Activated CD8-positive, alpha-beta T cell treated with anti-CD3 and anti-CD28 coated beads for 36 hours (primary cell): ENCODE measurements at regions not wholly inside any gene's neighbourhood (a gene's known extent, or its start where the extent isn't known, plus 50 kb on each side); places are given as distances from the start of the nearest gene placed in this dataset.

Experiments used
- ATAC-seq: fragments of 200-7000 bp; cut with Tn5 transposase; one replicate; pipeline ENCODE4 v1.10.0; 2021; ENCODE audit warnings: mild to moderate bottlenecking, moderate library complexity
- CTCF ChIA-PET: fragments of 350-600 bp; sonication (Branson Sonifier 250); formaldehyde crosslinking; loops from one replicate; lab custom pipeline; 2021; ENCODE audit warnings: antibody characterized with exemption; lab: Charles Lee
- POLR2A ChIA-PET: fragments of 350-600 bp; sonication (Branson Sonifier 250); formaldehyde crosslinking; loops from one replicate; lab custom pipeline; 2021; ENCODE audit warnings: antibody characterized with exemption; lab: Charles Lee
- DNase-seq: peaks from one replicate; pipeline ENCODE4 v3.0.0-alpha.2; 2020
- H3K27ac Mint-ChIP-seq: one replicate; pipeline ENCODE4 v1.8.0; 2021; ENCODE audit warnings: mild to moderate bottlenecking, mixed read lengths
- H3K27me3 Mint-ChIP-seq: one replicate; pipeline ENCODE4 v1.8.0; 2021; ENCODE audit warnings: mixed read lengths
- H3K36me3 Mint-ChIP-seq: one replicate; pipeline ENCODE4 v1.8.0; 2021; ENCODE audit warnings: low read depth, mixed read lengths
- H3K4me1 Mint-ChIP-seq: one replicate; pipeline ENCODE4 v1.8.0; 2021; ENCODE audit warnings: low read depth, mixed read lengths
- H3K4me3 Mint-ChIP-seq: one replicate; pipeline ENCODE4 v1.8.0; 2021; ENCODE audit warnings: mild to moderate bottlenecking, moderate library complexity, mixed read lengths
- H3K9me3 Mint-ChIP-seq: one replicate; pipeline ENCODE4 v1.8.0; 2021; ENCODE audit warnings: mixed read lengths
- CTCF ChIP-seq: fragments of 200-600 bp; IDR thresholded peaks from one replicate; pipeline ENCODE4 v1.8.0; 2022; ENCODE audit warnings: antibody characterized with exemption, mild to moderate bottlenecking
- intact Hi-C: fragments of 100-400 bp; cut with micrococcal nuclease; formaldehyde crosslinking; loops from one replicate; pipeline ENCODE4 v1.10.0; 2022

GRCh38 chr22:48089601-48090331, 1327.3 kb downstream of the TBC1D22A start:
- Mint-ChIP-seq H3K27me3 (peaks cover under 1% of the 10 kb centered on the region), H3K4me1 (no peaks in the 10 kb centered on the region), H3K9me3 (no peaks in the 10 kb centered on the region), H3K27ac (no peak overlapping the region), H3K4me3 (no peak overlapping the region), H3K36me3 (no peaks in the 10 kb centered on the region)
- ChIA-PET CTCF (no interaction called here), POLR2A (no interaction called here)
- no peak for ATAC-seq
- no peak for DNase-seq
- no peak for TF ChIP-seq CTCF
- intact Hi-C loops, result no loop called here

GRCh38 chr22:48088926-48089536, 1326.6 kb downstream of the TBC1D22A start:
- TF ChIP-seq CTCF, result no peak
- ChIA-PET CTCF (no interaction called here), POLR2A (no interaction called here)
- ATAC-seq (no peak), DNase-seq (no peak)
- H3K27ac Mint-ChIP-seq, result no peak overlapping the region
- H3K4me1 Mint-ChIP-seq, result peaks cover 7% of the 10 kb centered on the region
- peaks cover 5% of the 10 kb centered on the region for H3K27me3 Mint-ChIP-seq
- intact Hi-C loops, result no loop called here
- no peaks in the 10 kb centered on the region for H3K36me3 Mint-ChIP-seq
- H3K4me3 Mint-ChIP-seq, result no peak overlapping the region
- H3K9me3 Mint-ChIP-seq, result no peaks in the 10 kb centered on the region

DNA sequence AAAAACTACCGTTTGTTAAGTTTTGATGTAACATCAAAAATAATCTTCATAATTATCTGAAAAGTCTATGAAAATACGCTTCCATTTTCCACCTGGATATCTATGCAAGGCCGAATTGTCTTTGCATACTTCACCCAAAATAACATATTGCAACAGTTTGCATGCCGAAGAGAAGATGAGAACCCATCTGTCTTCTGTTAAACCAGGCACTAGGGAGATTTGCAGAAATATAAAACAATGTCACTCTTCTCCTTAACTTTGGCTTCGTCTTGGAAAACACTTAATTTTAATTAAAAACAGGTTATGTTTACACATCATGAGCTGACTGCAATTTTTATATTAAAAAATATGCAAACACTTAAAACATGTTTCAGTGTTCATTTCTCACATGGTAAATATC, 1325.8 kb downstream of the TBC1D22A start:
- no peak for TF ChIP-seq CTCF
- H3K4me1 Mint-ChIP-seq, result peaks cover 9% of the 10 kb centered on the region
- peaks cover 5% of the 10 kb centered on the region for H3K27me3 Mint-ChIP-seq
- H3K9me3 Mint-ChIP-seq, result no peaks in the 10 kb centered on the region
- no peaks in the 10 kb centered on the region for H3K36me3 Mint-ChIP-seq
- intact Hi-C loops, result no loop called here
- no peak for ATAC-seq
- POLR2A ChIA-PET, result no interaction called here
- no peak overlapping the region for H3K4me3 Mint-ChIP-seq
- CTCF ChIA-PET, result no interaction called here
- no peak for DNase-seq
- no peak overlapping the region for H3K27ac Mint-ChIP-seq

DNA sequence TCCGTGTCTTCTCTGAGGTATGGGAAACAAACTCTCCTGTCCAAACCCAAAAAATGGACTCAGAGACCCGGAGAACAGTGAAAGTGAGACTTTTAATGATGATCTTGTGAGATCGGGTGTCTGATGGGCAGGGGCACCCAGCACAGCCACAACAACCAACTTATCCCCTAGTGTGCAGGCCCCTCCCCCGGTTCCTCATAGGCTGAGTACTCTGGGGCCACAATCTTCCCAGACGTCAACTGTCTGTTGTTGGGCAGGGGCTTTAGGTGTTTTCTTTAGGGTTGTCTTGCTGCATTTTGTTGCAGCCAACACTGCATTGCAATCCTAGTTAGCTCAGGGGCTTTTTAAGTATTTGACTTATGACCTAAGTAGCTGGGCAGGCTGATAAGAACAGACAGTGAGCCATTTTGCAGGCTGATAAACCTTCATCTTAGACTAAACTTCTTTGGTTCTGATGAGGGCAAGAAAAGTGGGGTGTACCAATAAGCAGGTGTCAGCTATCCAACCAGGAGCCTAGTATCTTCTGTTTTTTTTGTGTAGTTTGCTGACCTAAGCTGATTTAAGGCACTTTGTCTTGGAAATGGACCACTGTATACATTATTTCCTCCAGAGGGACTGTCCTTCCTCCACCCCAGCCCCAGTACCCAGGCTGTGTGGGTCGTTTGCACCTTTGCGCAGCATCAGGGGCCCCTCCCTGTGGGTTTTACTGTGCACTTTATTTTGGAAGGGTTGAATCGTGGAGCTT, 1323.6 kb downstream of the TBC1D22A start:
- ATAC-seq, result no peak
- Mint-ChIP-seq H3K36me3 (no peaks in the 10 kb centered on the region), H3K27me3 (peaks cover 8% of the 10 kb centered on the region), H3K9me3 (no peaks in the 10 kb centered on the region), H3K27ac (no peak overlapping the region), H3K4me1 (peaks cover 9% of the 10 kb centered on the region), H3K4me3 (no peak overlapping the region)
- TF ChIP-seq CTCF, result no peak
- CTCF ChIA-PET, result no interaction called here
- no peak for DNase-seq
- intact Hi-C loops, result no loop called here
- POLR2A ChIA-PET, result no interaction called here

GRCh38 chr22:48084729-48085050, 1322.2 kb downstream of the TBC1D22A start:
- no peaks in the 10 kb centered on the region for H3K9me3 Mint-ChIP-seq
- H3K27me3 Mint-ChIP-seq, result peaks cover 12% of the 10 kb centered on the region
- no peak for DNase-seq
- TF ChIP-seq CTCF, result no peak
- ATAC-seq, result no peak
- H3K27ac Mint-ChIP-seq, result no peak overlapping the region
- H3K4me1 Mint-ChIP-seq, result peaks cover 13% of the 10 kb centered on the region
- ChIA-PET CTCF (no interaction called here), POLR2A (no interaction called here)
- intact Hi-C loops, result no loop called here
- H3K36me3 Mint-ChIP-seq, result no peaks in the 10 kb centered on the region
- no peak overlapping the region for H3K4me3 Mint-ChIP-seq
